ENCODE measurements at regions not wholly inside any gene's neighbourhood (a gene's known extent, or its start where the extent isn't known, plus 50 kb on each side); places are given as distances from the start of the nearest gene placed in this dataset.

GRCh38 chr6:144639654-144640053 is 354.5 kb downstream of the UTRN start:
- FAIRE-seq = no peak

GRCh38 chr6:144641286-144641685 is 356.2 kb downstream of the UTRN start:
- FAIRE-seq (no peak), DNase-seq (ENCODE audit: insufficient read length, low spot score) (no peak)

More at GRCh38 chr6:144639654-144640053, 354.5 kb downstream of the UTRN start:
- no peak for DNase-seq (ENCODE audit: insufficient read length, low spot score)

- DNase-seq (ENCODE audit: insufficient read length, low spot score) (no peak), FAIRE-seq (no peak)
Measured at GRCh38 chr6:144644776-144645175, 359.6 kb downstream of the UTRN start.

- no peak for FAIRE-seq
- no peak for DNase-seq (ENCODE audit: insufficient read length, low spot score)
Measured at GRCh38 chr6:144646093-144647056, 361.2 kb downstream of the UTRN start.

- DNase-seq (ENCODE audit: insufficient read length, low spot score) (no peak), FAIRE-seq (no peak)
Measured at GRCh38 chr6:144647406-144647964, 362.4 kb downstream of the UTRN start.

DNA sequence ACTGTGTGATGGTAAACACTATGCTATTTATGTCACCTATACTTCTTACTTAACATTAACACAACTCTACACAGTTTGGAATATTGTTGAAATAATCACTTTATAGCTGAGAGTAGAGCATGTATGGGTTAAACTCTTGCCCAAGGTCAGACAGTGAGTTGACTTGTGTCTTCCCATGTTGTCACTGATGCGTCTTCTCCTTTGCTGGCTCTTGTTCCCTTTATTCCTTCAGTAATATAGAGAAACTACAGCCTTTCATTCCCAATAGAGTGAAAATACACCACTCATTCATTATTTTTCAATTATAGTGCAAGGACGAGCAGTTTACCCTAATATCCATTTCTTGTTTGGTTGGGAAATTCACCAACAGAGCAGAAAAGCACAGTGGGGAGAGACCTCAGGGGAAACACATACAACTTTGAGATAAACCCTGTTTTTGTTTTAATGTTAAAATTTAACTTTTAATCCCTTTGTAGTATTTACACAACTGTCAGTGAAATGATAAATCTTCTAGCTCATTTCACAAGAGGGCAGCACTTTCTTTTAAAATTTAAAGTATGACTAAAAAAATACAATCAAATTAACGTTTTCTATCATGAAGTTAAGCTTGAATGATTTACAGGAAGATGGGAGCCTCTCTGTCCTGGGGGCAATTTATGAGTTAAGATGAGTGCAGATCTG is 363.0 kb downstream of the UTRN start:
- DNase-seq (ENCODE audit: insufficient read length, low spot score) = no peak
- no peak for FAIRE-seq

GRCh38 chr6:144649085-144649484 is 363.9 kb downstream of the UTRN start:
- FAIRE-seq (no peak), DNase-seq (ENCODE audit: insufficient read length, low spot score) (no peak)

GRCh38 chr6:144651234-144651633 is 366.1 kb downstream of the UTRN start:
- DNase-seq (ENCODE audit: insufficient read length, low spot score) = no peak
- no peak for FAIRE-seq

- DNase-seq (ENCODE audit: insufficient read length, low spot score) = no peak
- FAIRE-seq = no peak
Measured at GRCh38 chr6:144652292-144652891, 367.3 kb downstream of the UTRN start.

DNA sequence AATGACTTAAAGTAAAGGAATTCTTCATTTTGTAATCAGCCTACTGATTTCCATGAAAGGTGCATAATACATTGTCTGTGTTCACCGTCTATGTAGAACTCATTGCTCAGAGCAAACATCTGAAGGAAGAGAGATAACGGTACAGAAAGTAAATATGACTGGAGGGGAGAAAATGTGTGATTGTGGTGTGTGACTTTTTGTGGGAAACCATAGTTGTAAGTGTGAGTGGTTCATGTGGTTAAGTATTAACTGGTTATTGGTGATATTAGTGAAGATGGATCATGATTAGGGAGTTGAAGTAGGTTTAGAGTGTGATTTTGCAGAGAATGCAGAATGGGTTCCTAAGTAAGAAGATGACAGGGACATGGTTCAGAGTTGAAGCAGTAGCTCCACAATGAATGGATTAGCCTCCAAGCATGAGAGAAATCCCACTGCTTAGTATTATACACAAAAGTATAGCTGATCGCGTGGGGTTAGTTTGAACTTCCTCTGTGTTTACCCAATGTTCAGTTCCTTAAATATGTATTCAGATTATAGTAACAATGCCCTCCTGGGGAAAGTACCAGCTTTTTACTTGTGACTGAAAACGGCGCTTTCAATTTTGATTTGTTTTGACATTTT is 368.9 kb downstream of the UTRN start:
- FAIRE-seq (no peak), DNase-seq (ENCODE audit: insufficient read length, low spot score) (no peak)

GRCh38 chr6:144654506-144654905 is 369.4 kb downstream of the UTRN start:
- FAIRE-seq (no peak), DNase-seq (ENCODE audit: insufficient read length, low spot score) (no peak)

DNA sequence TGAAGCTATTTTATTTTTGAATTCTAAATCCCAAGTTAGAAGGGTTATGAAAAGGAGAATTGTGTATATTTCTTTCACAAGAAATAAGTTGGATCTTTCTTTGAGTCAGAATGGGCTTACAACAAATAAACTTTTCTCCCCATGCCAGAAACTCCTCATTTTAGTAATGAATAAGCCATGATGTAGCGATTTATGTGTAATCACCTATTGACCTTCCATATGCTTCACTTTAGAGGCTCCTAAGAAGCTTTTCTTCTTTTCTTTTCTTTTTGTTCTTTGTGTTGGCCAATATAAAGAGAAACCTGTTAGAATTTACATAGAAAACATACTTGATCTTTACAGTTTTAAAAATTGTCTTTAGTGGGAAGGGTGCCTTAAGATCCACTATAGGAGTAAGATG is 370.2 kb downstream of the UTRN start:
- DNase-seq (ENCODE audit: insufficient read length, low spot score) = no peak
- no peak for FAIRE-seq

DNA sequence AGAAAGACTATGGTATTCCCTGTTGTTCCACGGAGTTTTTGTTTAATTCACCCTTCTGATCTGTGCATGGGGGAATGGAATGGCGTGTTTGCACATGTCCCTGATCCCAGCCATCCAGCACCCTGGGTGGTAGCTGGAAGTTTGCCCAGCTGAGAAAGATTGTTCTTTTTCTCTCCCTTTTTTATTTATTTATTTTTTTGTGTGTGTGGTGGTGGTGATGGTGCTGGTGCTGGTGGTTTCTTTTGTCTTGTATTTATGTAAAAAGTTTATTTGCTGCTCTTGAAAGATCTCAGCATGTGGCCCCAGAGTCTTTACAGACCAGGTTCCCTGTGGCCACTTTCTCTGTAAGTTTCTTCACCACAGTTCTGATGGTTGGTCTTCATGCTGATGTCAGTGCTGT is 372.6 kb downstream of the UTRN start:
- DNase-seq (ENCODE audit: insufficient read length, low spot score) (no peak), FAIRE-seq (no peak)

DNA sequence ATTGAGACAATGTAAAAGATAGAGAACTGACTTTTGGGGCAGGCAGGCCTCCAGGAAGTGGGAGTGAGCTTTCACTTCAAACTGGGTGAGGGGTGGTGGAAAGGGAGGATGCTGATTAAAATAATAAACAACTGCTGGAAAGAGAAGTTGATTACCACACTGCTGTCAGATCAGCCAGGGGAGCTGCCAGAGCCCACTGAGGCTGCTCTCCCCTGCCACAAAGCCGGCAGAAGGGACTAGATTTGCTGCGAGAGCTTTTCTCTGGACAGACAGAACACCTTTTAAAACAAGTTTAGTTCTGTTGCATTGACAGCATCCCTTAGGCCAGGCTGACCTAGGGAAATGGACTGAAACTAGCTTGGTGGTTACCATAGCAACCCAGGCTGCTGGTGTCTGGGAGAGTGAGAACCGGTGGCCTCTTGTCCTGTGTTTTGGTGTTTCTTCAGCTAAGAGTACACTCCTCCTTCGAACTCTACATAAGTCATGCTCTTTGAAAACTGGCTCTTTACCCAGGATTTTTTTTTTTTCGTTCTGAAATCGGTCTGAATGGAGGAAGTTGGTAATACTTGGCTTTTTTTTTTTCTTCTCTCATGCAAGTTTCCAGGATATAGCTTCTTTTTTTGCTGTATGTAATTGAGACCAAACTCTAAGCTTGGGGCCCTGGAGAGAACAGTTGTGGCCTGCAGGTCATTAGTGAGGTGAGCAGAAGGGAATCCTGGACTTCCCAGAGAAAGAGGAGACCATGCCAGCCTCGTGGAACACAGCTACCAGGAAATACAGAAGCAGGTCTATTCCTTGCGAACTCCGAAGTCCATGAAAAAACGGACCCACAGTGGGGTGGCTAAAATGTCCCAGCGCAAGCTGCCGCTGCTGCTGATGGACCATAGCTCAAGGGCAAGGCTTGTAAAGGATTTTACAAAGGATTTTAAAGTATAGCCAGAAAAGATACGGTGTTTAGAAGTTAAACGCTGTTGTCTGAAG is 374.4 kb downstream of the UTRN start:
- DNase-seq (ENCODE audit: insufficient read length, low spot score) (no peak), FAIRE-seq (no peak)

DNA sequence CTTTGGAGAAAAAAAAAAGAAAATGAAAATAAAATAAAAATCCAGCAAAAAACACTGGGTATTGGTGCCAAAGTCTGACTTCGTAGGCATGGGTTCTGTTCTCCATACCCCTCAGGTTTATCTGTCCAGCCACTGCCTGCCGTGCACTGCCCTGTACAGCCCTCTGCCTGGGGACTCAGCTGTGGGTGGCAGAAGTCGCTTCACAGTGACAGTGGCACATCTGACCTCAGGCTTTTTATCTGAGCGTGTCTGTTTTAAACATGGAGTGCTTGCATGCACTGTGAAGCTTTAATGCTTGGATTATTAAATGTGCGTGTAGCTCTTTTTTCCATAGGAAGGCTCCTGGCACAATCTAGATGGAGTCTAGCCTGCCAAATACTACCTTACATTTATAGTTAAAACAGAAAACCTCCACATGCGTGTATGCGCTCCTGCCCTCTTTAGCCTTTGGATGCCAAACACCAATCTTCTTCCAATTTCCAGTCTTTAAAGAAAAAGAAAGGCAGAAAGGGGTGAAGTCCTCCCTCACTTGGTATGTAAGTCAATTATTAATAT is 375.5 kb downstream of the UTRN start:
- DNase-seq (ENCODE audit: insufficient read length, low spot score) (no peak), FAIRE-seq (no peak)

DNA sequence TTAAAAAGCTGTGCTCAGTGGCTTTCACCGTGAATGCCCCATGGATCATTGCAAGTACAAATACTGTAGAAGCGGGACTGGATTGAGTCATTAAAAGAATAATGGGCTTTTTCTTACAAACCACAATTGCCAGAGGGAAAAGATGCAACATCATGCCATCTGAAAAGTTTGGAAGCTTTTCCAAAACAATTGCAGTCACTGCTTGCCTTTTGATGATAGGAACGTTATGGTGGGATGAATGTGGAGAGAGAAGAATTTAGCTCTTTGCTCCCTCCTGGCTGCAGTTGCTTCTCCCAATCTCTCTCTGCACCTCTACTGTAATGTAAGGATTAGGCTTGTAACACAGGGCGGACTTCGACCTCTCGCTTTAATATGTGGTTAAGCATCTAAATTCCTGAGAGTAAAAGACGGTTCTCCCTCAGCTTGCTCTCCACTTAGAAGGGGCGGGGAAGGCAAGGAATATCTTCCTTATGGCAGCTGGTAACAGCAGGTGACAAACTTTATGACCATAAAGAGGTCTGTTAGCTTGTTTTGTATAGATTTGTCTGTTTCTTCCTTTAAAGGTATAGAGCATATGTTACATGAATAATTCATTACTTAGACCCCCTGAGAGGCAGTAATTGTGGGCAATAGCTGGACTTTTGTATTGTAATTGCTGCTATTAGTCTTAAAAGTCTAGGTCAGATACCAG is 376.1 kb downstream of the UTRN start:
- FAIRE-seq (no peak), DNase-seq (ENCODE audit: insufficient read length, low spot score) (no peak)

DNA sequence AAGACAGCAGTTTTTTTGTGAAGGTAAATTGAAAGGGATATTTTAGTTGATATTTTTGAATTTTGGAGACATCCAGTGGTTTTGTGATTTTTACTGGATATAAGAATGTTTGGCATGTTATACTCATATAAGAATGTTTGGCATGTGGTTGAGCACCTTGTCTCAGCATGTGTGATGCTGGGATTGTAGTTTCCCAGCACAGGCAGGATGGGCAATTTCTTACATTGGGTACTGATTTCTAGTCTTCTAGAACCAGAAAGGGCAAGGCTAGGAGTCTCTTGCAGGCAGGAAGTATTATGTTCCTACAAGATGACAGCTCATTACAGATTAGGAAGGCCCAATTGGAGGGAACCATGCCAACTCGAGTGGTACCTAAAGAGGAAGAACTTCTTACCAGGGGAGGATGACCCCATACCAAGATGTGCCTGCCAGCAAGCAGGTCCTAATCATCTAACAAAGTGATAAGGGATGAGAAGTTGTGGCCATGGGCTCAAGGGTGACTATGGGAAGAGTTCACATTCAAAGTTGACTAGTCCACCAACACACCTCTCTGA is 377.8 kb downstream of the UTRN start:
- DNase-seq (ENCODE audit: insufficient read length, low spot score) (no peak), FAIRE-seq (no peak)

DNA sequence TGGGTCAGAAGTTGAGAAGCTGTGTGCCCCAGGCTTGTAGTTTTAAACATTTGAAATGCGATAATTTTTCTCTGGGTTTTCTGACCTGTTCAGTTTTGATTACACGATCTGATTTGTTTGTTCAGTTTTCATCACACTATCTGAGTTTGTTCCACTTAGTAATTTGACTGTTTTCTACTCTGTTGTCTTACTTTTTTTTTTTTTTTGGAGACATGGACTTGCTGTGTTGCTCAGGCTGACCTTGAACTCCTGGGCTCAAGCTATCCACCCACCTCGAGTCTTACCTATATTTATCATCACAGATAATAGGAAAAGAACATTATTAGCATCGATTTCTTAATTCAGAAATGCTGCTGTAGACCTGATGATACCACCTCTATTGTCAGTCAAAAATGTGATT is 379.1 kb downstream of the UTRN start:
- DNase-seq (ENCODE audit: insufficient read length, low spot score) (no peak), FAIRE-seq (no peak)

All from HTR-8/SVneo (cell line).